Mammary epithelial cell (primary cell): ENCODE measurements at regions not wholly inside any gene's neighbourhood (a gene's known extent, or its start where the extent isn't known, plus 50 kb on each side); places are given as distances from the start of the nearest gene placed in this dataset.

ENCODE experiments used
- EZH2 ChIP-seq: IDR thresholded peaks from 2 replicates; pipeline ENCODE4 v1.6.1; 2012; ENCODE audit warnings: low read length, inconsistent platforms, borderline replicate concordance
- TF ChIP-seq, protein P1 (sequence below), 2 donors: IDR thresholded peaks in 1 of 2; conservative IDR thresholded peaks in 1 of 2; 2 replicates each; pipeline ENCODE4 v1.5.1; 2011 to 2012; ENCODE audit warnings: inconsistent platforms in 2 of 2, low read length in 2 of 2, mild to moderate bottlenecking in 2 of 2, control low read depth in 1 of 2, low read depth in 1 of 2; ENCODE audit not compliant: insufficient read depth in 1 of 2; ENCODE audit errors: extremely low read depth in 1 of 2

DNA sequence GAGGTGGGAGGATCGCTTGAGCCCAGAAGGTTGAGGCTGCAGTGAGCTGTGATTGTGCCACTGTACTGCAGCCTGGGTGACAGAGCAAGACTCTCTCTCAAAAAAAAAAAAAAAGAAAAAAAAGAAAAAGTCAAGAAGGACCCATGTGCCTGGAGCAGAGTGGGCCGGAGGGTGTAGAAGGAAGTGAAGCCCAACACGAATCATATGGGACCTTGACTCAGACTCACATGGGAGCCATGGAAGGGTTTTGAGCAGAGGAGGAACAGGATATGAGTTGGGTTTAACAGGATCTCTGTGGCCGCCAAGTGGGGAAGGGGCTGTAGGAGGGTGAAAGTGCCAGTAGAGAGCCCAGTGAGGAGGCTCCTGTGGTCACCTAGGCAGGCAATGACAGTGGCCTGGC, 165.4 kb downstream of the PHETA1 start:
- TF ChIP-seq, protein P1, sequence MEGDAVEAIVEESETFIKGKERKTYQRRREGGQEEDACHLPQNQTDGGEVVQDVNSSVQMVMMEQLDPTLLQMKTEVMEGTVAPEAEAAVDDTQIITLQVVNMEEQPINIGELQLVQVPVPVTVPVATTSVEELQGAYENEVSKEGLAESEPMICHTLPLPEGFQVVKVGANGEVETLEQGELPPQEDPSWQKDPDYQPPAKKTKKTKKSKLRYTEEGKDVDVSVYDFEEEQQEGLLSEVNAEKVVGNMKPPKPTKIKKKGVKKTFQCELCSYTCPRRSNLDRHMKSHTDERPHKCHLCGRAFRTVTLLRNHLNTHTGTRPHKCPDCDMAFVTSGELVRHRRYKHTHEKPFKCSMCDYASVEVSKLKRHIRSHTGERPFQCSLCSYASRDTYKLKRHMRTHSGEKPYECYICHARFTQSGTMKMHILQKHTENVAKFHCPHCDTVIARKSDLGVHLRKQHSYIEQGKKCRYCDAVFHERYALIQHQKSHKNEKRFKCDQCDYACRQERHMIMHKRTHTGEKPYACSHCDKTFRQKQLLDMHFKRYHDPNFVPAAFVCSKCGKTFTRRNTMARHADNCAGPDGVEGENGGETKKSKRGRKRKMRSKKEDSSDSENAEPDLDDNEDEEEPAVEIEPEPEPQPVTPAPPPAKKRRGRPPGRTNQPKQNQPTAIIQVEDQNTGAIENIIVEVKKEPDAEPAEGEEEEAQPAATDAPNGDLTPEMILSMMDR (conservative IDR thresholded peaks at IDR 0.05 in 1 of 2, IDR thresholded peaks at IDR 0.05 in 1 of 2; ENCODE audit: extremely low read depth in 1 of 2, insufficient read depth in 1 of 2, low read depth in 1 of 2, low read length in 2 of 2), result no peak
- TF ChIP-seq EZH2, result no peak
